Vagina (tissue), 2 donors: ENCODE measurements at regions not wholly inside any gene's neighbourhood (a gene's known extent, or its start where the extent isn't known, plus 50 kb on each side); places are given as distances from the start of the nearest gene placed in this dataset.

Experiments
- POLR2A ChIP-seq, 2 donors: fragments of 450-650 bp; IDR thresholded peaks; one replicate each; pipeline ENCODE4 v1.6.1; 2017; ENCODE audit warnings: antibody characterized with exemption in 2 of 2, mild to moderate bottlenecking in 2 of 2, moderate library complexity in 2 of 2
- TF ChIP-seq, protein P1 (sequence below), 3 experiments: fragments of 450-650 bp in 2 of 3; fragments of 200-600 bp in 1 of 3; sonication (generic) in 1 of 3; IDR thresholded peaks; one replicate each; pipeline ENCODE4 v1.5.1; 2017 to 2019; ENCODE audit warnings: antibody characterized with exemption in 3 of 3, mild to moderate bottlenecking in 2 of 3, moderate library complexity in 2 of 3

DNA sequence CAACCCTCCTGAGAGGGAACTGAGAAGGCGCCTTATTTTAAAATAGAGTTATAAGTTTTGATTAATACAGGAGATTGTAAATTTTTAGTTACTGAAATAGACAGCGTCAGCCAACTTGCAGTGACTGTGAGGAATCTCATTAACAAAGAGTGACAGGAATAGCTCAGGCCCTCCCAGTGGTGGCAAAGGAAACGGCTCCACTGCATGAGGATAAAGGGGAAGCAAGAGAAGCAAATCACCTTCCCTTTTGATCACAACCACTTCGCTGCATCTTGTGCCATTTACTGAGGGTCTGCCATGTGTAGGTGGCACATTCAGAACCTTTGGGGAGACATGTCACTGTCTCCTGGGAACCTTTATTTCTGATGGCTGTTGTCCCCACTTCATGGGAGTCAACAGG lies 612.4 kb upstream of the RAB6C start:
- TF ChIP-seq, protein P1, sequence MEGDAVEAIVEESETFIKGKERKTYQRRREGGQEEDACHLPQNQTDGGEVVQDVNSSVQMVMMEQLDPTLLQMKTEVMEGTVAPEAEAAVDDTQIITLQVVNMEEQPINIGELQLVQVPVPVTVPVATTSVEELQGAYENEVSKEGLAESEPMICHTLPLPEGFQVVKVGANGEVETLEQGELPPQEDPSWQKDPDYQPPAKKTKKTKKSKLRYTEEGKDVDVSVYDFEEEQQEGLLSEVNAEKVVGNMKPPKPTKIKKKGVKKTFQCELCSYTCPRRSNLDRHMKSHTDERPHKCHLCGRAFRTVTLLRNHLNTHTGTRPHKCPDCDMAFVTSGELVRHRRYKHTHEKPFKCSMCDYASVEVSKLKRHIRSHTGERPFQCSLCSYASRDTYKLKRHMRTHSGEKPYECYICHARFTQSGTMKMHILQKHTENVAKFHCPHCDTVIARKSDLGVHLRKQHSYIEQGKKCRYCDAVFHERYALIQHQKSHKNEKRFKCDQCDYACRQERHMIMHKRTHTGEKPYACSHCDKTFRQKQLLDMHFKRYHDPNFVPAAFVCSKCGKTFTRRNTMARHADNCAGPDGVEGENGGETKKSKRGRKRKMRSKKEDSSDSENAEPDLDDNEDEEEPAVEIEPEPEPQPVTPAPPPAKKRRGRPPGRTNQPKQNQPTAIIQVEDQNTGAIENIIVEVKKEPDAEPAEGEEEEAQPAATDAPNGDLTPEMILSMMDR (IDR thresholded peaks at IDR 0.05): no peak
- no peak for TF ChIP-seq POLR2A (IDR thresholded peaks at IDR 0.05)
